OCI-LY7 (cell line): ENCODE measurements at regions not wholly inside any gene's neighbourhood (a gene's known extent, or its start where the extent isn't known, plus 50 kb on each side); places are given as distances from the start of the nearest gene placed in this dataset.

Experiments used
- BruUV-seq: library from RNA; stranded (reverse); fragments of 400-500 nt; replicated peaks from 2 replicates; lab custom pipeline; 2021; lab: Mats Ljungman, UMichigan
- CTCF ChIA-PET: fragments of 300-600 bp; sonication (Branson Sonifier 250); formaldehyde crosslinking; loops from one replicate; lab custom pipeline; 2022; ENCODE audit warnings: antibody characterized with exemption; ENCODE audit not compliant: unreplicated experiment; lab: Charles Lee
- POLR2A ChIA-PET: fragments of 300-600 bp; sonication (Branson Sonifier 250); formaldehyde crosslinking; loops from one replicate; lab custom pipeline; 2022; ENCODE audit warnings: antibody characterized with exemption; lab: Charles Lee
- DNase-seq: peaks from one replicate; pipeline ENCODE4 v3.0.0-alpha.2; 2015; ENCODE audit warnings: low spot score
- H2AFZ ChIP-seq: fragments of 200-600 bp; sonication (generic), shearing (Covaris generic); 2 replicates; pipeline ENCODE4 v1.6.1; 2014; ENCODE audit warnings: mild to moderate bottlenecking, antibody characterized with exemption, low read length, moderate library complexity
- H3K27ac ChIP-seq: fragments of 200-600 bp; sonication (generic); 2 replicates; pipeline ENCODE4 v1.5.1; 2014; ENCODE audit warnings: mixed run types, low read depth, mild to moderate bottlenecking, moderate library complexity, low read length, inconsistent platforms; ENCODE audit not compliant: poor library complexity, severe bottlenecking
- H3K36me3 ChIP-seq: fragments of 200-600 bp; sonication (generic); 2 replicates; pipeline ENCODE4 v1.6.1; 2014; ENCODE audit warnings: mild to moderate bottlenecking, antibody characterized with exemption, low read length, moderate library complexity, mixed read lengths; ENCODE audit not compliant: insufficient read depth
- H3K4me1 ChIP-seq: fragments of 200-600 bp; sonication (generic); 2 replicates; pipeline ENCODE4 v1.5.1; 2014; ENCODE audit warnings: mild to moderate bottlenecking, low read length; ENCODE audit not compliant: insufficient read depth, poor library complexity, severe bottlenecking
- H3K4me2 ChIP-seq: fragments of 200-600 bp; sonication (generic); 2 replicates; pipeline ENCODE4 v1.6.1; 2014; ENCODE audit warnings: mild to moderate bottlenecking, low read length
- H3K4me3 ChIP-seq: fragments of 200-600 bp; sonication (generic); 2 replicates; pipeline ENCODE4 v1.5.1; 2014; ENCODE audit warnings: mild to moderate bottlenecking, low read depth, low read length; ENCODE audit not compliant: poor library complexity, severe bottlenecking
- H3K79me2 ChIP-seq: fragments of 200-600 bp; sonication (generic); 2 replicates; pipeline ENCODE4 v1.6.1; 2016; ENCODE audit warnings: low read depth, mild to moderate bottlenecking, low read length, moderate library complexity, mixed read lengths; ENCODE audit not compliant: insufficient read depth
- H3K9me2 ChIP-seq: fragments of 200-600 bp; sonication (generic); 2 replicates; pipeline ENCODE4 v1.6.1; 2016; ENCODE audit warnings: mild to moderate bottlenecking, low read length, mixed read lengths; ENCODE audit not compliant: insufficient read depth
- H3K9me3 ChIP-seq: fragments of 200-600 bp; sonication (generic); 2 replicates; pipeline ENCODE4 v1.6.1; 2014; ENCODE audit warnings: mild to moderate bottlenecking, mixed run types, low read length, mixed read lengths
- H4K20me1 ChIP-seq: fragments of 200-600 bp; sonication (generic); 2 replicates; pipeline ENCODE4 v1.6.1; 2014; ENCODE audit warnings: mild to moderate bottlenecking, antibody characterized with exemption, low read length, moderate library complexity, mixed read lengths; ENCODE audit not compliant: insufficient read depth
- CTCF ChIP-seq: fragments of 200-600 bp; sonication (generic); conservative IDR thresholded peaks from 2 replicates; pipeline ENCODE4 v1.5.1; 2014; ENCODE audit warnings: mild to moderate bottlenecking, antibody characterized with exemption, low read length, moderate library complexity, mixed read lengths
- EZH2phosphoT487 ChIP-seq: fragments of 200-600 bp; sonication (generic); IDR thresholded peaks from 2 replicates; pipeline ENCODE4 v1.6.1; 2018; ENCODE audit warnings: low read depth, borderline replicate concordance, mild to moderate bottlenecking, mixed run types, antibody characterized with exemption, low read length, moderate library complexity, mixed read lengths
- intact Hi-C: fragments of 100-400 bp; cut with micrococcal nuclease; formaldehyde crosslinking; loops from one replicate; pipeline ENCODE4 v1.10.0; 2022; ENCODE audit not compliant: unreplicated experiment

- no peak overlapping the region for H3K4me2 ChIP-seq
- no peak overlapping the region for H3K4me3 ChIP-seq
- BruUV-seq: no TSS peak
- no peak for DNase-seq
- no peaks in the 10 kb centered on the region for H3K36me3 ChIP-seq
- no peaks in the 10 kb centered on the region for H4K20me1 ChIP-seq
- no peaks in the 10 kb centered on the region for H3K4me1 ChIP-seq
- H3K9me2 ChIP-seq: no peaks in the 10 kb centered on the region
- ChIA-PET CTCF (no interaction called here), POLR2A (no interaction called here)
- intact Hi-C loops: no loop called here
- H3K9me3 ChIP-seq: no peaks in the 10 kb centered on the region
- H3K79me2 ChIP-seq: no peaks in the 10 kb centered on the region
- TF ChIP-seq EZH2phosphoT487 (no peak), CTCF (no peak)
- H2AFZ ChIP-seq: no peak overlapping the region
- H3K27ac ChIP-seq: no peak overlapping the region
Observed at GRCh38 chr18:67342159-67342558, 174.4 kb downstream of the DSEL start.

- Histone ChIP-seq H3K9me2 (no peaks in the 10 kb centered on the region), H3K4me1 (no peaks in the 10 kb centered on the region), H3K36me3 (no peaks in the 10 kb centered on the region), H2AFZ (no peak overlapping the region), H3K9me3 (no peaks in the 10 kb centered on the region), H4K20me1 (no peaks in the 10 kb centered on the region), H3K4me3 (no peak overlapping the region), H3K4me2 (no peak overlapping the region), H3K79me2 (no peaks in the 10 kb centered on the region), H3K27ac (no peak overlapping the region)
- no TSS peak for BruUV-seq
- POLR2A ChIA-PET: no interaction called here
- intact Hi-C loops: no loop called here
- TF ChIP-seq EZH2phosphoT487: no peak
- TF ChIP-seq CTCF: no peak
- DNase-seq: no peak
- CTCF ChIA-PET: no interaction called here
Observed at GRCh38 chr18:67337696-67338095, 178.8 kb downstream of the DSEL start.

GRCh38 chr18:67331857-67332256, 184.7 kb downstream of the DSEL start:
- Histone ChIP-seq H4K20me1 (no peaks in the 10 kb centered on the region), H3K4me1 (no peaks in the 10 kb centered on the region), H3K4me2 (no peak overlapping the region), H3K27ac (no peak overlapping the region), H3K36me3 (no peaks in the 10 kb centered on the region), H3K79me2 (no peaks in the 10 kb centered on the region), H3K9me3 (no peaks in the 10 kb centered on the region), H3K9me2 (no peaks in the 10 kb centered on the region), H3K4me3 (no peak overlapping the region), H2AFZ (no peak overlapping the region)
- TF ChIP-seq EZH2phosphoT487 (no peak), CTCF (no peak)
- intact Hi-C loops: no loop called here
- CTCF ChIA-PET: no interaction called here
- no peak for DNase-seq
- no TSS peak for BruUV-seq
- POLR2A ChIA-PET: no interaction called here
